BE2C (cell line): ENCODE measurements at regions not wholly inside any gene's neighbourhood (a gene's known extent, or its start where the extent isn't known, plus 50 kb on each side); places are given as distances from the start of the nearest gene placed in this dataset.

Experiments
- DNase-seq: peaks from one replicate; pipeline ENCODE4 v3.0.0-alpha.2; 2020
- H3K27me3 ChIP-seq: fragments of 250-450 bp; sonication (Bioruptor Pico); 2 replicates; pipeline ENCODE4 v1.5.1; 2020; ENCODE audit warnings: mild to moderate bottlenecking
- H3K36me3 ChIP-seq: fragments of 250-450 bp; sonication (Bioruptor Pico); 2 replicates; pipeline ENCODE4 v1.5.1; 2020; ENCODE audit warnings: mild to moderate bottlenecking
- H3K4me1 ChIP-seq: fragments of 250-450 bp; sonication (Bioruptor Pico); 2 replicates; pipeline ENCODE4 v1.5.1; 2020
- H3K4me3 ChIP-seq: 2 replicates; pipeline ENCODE4 v1.5.1; 2011; ENCODE audit warnings: low read depth, low read length
- H3K9me3 ChIP-seq: fragments of 250-450 bp; sonication (Bioruptor Pico); 2 replicates; pipeline ENCODE4 v1.5.1; 2020
- TF ChIP-seq, protein P1 (sequence below): IDR thresholded peaks from 2 replicates; pipeline ENCODE4 v1.5.1; 2012; ENCODE audit warnings: mild to moderate bottlenecking, low read depth, low read length

- DNase-seq: no peak
- TF ChIP-seq, protein P1, sequence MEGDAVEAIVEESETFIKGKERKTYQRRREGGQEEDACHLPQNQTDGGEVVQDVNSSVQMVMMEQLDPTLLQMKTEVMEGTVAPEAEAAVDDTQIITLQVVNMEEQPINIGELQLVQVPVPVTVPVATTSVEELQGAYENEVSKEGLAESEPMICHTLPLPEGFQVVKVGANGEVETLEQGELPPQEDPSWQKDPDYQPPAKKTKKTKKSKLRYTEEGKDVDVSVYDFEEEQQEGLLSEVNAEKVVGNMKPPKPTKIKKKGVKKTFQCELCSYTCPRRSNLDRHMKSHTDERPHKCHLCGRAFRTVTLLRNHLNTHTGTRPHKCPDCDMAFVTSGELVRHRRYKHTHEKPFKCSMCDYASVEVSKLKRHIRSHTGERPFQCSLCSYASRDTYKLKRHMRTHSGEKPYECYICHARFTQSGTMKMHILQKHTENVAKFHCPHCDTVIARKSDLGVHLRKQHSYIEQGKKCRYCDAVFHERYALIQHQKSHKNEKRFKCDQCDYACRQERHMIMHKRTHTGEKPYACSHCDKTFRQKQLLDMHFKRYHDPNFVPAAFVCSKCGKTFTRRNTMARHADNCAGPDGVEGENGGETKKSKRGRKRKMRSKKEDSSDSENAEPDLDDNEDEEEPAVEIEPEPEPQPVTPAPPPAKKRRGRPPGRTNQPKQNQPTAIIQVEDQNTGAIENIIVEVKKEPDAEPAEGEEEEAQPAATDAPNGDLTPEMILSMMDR: no peak
- Histone ChIP-seq H3K36me3 (no peaks in the 10 kb centered on the region), H3K4me3 (no peak overlapping the region), H3K27me3 (no peaks in the 10 kb centered on the region), H3K4me1 (no peaks in the 10 kb centered on the region; the same call in 1 of the 2 replicates), H3K9me3 (no peaks in the 10 kb centered on the region)
These were observed 63.7 kb upstream of the PRR16 start for GRCh38 chr5:120400356-120400755.

DNA sequence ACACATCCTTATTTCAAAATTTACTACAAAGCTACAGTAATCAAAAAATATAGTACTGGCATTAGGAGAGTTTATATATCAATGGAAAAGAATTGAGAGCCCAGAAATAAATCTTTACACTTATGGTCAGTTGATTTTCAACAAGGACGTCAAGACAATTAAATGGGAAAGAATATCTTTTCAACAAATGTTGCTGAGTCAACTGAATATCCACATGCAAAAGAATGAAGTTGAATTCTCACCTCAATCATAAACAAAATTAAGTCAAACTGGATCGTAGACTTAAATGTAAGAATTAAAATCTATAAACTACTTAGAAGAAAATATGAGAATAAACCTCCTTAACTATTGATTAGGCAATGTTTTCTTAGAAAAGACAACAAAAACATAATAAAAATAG is 61.5 kb upstream of the PRR16 start:
- H3K27me3 ChIP-seq: no peaks in the 10 kb centered on the region
- no peak for DNase-seq
- H3K4me3 ChIP-seq: no peak overlapping the region
- no peaks in the 10 kb centered on the region for H3K9me3 ChIP-seq
- TF ChIP-seq, protein P1: no peak
- no peaks in the 10 kb centered on the region; the same call in 1 of the 2 replicates for H3K4me1 ChIP-seq
- H3K36me3 ChIP-seq: no peaks in the 10 kb centered on the region

DNA sequence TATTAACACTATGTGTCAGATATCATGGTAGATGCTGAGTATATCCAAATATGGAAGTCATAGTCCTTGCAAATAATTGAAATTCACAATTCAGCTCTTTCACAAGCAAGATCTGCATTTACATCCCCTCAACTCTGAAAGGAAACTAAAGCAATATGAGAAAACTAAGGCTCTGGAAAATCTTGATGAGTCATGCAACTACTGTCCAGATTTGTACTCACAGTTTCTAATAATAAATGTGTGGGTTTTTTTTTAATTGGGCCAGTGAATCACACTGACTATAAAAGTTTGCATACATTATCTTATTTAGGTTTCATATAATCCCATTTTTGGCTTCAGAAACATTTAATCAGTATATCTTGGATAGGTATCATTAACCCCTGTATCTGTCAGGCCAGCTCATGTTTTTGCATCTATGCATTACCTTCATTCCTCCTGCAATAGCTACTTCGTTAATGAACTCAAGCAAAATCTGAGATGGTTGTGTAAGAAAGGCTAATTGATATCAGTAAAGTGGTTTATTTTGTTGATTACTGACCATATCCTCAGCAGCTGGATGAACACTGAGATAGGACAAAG is 58.7 kb upstream of the PRR16 start:
- H3K27me3 ChIP-seq: no peaks in the 10 kb centered on the region
- DNase-seq: no peak
- H3K4me3 ChIP-seq: no peak overlapping the region
- H3K36me3 ChIP-seq: no peaks in the 10 kb centered on the region
- H3K9me3 ChIP-seq: no peaks in the 10 kb centered on the region
- TF ChIP-seq, protein P1: no peak
- H3K4me1 ChIP-seq: no peaks in the 10 kb centered on the region; the same call in 1 of the 2 replicates

DNA sequence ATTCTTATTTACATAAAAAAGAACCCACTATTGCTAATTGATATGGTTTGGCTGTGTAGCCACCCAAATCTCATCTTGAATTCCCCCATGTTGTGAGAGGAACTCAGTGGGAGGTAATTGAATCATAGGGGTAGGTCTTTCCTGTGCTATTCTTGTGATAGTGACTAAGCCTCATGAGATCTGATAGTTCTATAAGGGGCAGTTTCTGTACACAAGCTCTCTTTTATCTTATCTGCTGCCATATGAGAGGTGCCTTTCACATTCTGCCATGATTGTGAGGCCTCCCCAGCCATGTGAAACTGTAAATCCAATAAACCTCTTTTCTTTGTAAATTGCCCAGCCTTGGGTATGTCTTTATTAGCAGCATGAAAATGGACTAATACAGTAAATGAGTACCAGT is 58.2 kb upstream of the PRR16 start:
- H3K27me3 ChIP-seq: no peaks in the 10 kb centered on the region
- DNase-seq: no peak
- TF ChIP-seq, protein P1: no peak
- no peak overlapping the region for H3K4me3 ChIP-seq
- H3K9me3 ChIP-seq: no peaks in the 10 kb centered on the region
- H3K4me1 ChIP-seq: no peaks in the 10 kb centered on the region; the same call in 1 of the 2 replicates
- H3K36me3 ChIP-seq: no peaks in the 10 kb centered on the region

DNA sequence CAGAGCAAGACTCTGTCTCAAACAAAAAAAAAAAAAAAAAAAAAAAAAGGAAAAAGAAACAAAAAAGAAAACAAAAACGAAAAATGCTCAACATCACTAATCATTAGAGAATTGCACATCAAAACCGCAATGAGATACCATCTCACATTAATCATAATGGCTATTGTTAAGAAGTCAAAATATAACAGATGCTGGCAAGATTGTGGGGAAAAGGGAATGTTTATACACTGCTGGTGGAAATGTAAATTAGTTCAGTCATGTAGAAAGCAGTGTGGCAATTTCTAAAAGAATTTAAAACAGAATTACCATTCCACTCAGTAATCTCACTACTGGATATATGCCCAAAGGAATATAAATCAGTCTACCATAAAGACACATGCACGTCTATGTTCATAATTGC is 50.4 kb upstream of the PRR16 start:
- Histone ChIP-seq H3K9me3 (no peaks in the 10 kb centered on the region), H3K4me3 (no peak overlapping the region), H3K27me3 (no peaks in the 10 kb centered on the region), H3K36me3 (no peaks in the 10 kb centered on the region), H3K4me1 (no peaks in the 10 kb centered on the region)
- TF ChIP-seq, protein P1: no peak
- DNase-seq: no peak
